ENCODE measurements at regions not wholly inside any gene's neighbourhood (a gene's known extent, or its start where the extent isn't known, plus 50 kb on each side); places are given as distances from the start of the nearest gene placed in this dataset.

DNA sequence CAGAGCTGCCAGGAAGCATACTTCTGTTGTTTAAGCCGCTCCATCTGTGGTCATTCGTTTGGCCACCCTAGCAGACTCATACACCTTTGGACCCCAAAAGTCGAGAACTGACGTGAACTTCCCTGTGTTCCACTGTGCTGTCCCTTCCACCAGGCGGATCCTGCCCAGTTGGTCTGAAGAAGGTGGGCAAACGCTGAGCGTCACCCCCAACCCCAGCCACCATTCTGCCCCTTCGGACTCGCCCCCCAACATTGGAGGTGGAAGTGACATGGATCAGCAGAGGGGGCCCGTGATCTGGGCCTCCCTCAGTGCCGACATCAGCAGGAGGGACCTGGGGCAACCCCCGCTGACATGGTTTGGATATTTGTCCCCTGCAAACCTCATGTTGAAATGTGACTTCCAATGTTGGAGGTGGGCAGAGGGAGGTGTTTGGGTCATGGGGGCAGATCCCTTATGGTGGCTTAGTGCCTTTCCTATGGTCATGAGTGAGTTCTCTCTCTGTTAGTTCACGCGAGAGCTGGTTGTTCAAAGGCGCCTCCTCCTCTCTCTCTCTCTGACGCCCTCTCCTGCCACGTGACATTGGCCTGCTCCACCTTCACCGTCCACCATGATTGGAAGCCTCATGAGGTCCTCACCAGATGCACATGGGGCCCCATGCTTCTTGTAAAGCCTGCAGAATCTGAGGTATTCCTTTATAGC, 93.6 kb upstream of the ZNF507 start:
- TF ChIP-seq SUZ12 (IDR thresholded peaks at IDR 0.05; ENCODE audit: extremely low read depth, insufficient read depth, insufficient read length) (no peak), YY1 (IDR thresholded peaks at IDR 0.05; ENCODE audit: insufficient read depth, insufficient read length) (no peak), ZNF274 (IDR thresholded peaks at IDR 0.05; ENCODE audit: low read depth, low read length) (no peak)
- H3K9me3 ChIP-seq (ENCODE audit: insufficient read depth, low read length), result no peaks in the 10 kb centered on the region
- no peaks in the 10 kb centered on the region for H3K36me3 ChIP-seq (ENCODE audit: insufficient read depth, insufficient read length, low read length)

DNA sequence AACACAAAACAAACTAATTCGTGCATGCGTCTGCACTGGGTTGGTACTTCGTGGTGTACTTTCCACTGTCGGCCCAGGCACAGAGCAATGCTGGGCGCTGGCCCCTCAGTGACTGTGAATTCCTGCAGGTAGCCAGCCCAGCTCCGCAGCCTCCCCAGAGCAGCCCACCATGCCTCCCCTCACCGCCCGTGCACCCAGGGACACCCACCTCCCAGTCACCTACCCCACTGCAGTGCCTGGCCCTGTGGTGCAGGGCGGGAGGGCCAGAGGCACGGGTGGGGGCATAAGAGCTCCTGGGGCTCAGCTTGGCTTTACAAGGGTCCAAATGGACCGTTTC, 93.1 kb upstream of the ZNF507 start:
- TF ChIP-seq YY1 (IDR thresholded peaks at IDR 0.05; ENCODE audit: insufficient read depth, insufficient read length) (no peak), SUZ12 (IDR thresholded peaks at IDR 0.05; ENCODE audit: extremely low read depth, insufficient read depth, insufficient read length) (no peak), ZNF274 (IDR thresholded peaks at IDR 0.05; ENCODE audit: low read depth, low read length) (no peak)
- no peak for DNase-seq (ENCODE audit: low read depth, low spot score)
- Histone ChIP-seq H3K9me3 (ENCODE audit: insufficient read depth, low read length) (no peaks in the 10 kb centered on the region), H3K4me1 (ENCODE audit: insufficient read depth, insufficient read length) (peaks cover 3% of the 10 kb centered on the region), H3K4me3 (ENCODE audit: insufficient read length, low read depth) (no peak overlapping the region), H3K27me3 (ENCODE audit: insufficient read depth, insufficient read length) (peaks cover 4% of the 10 kb centered on the region), H3K9ac (ENCODE audit: insufficient read length, low read depth) (no peak overlapping the region), H3K36me3 (ENCODE audit: insufficient read depth, insufficient read length, low read length) (no peaks in the 10 kb centered on the region)

More for the DNA sequence above, 93.6 kb upstream of the ZNF507 start:
- H3K4me1 ChIP-seq (ENCODE audit: insufficient read depth, insufficient read length), result peaks cover 3% of the 10 kb centered on the region
- H3K9ac ChIP-seq (ENCODE audit: insufficient read length, low read depth), result no peak overlapping the region
- no peak for DNase-seq (ENCODE audit: low read depth, low spot score)
- peaks cover 4% of the 10 kb centered on the region for H3K27me3 ChIP-seq (ENCODE audit: insufficient read depth, insufficient read length)
- H3K4me3 ChIP-seq (ENCODE audit: insufficient read length, low read depth), result no peak overlapping the region

DNA sequence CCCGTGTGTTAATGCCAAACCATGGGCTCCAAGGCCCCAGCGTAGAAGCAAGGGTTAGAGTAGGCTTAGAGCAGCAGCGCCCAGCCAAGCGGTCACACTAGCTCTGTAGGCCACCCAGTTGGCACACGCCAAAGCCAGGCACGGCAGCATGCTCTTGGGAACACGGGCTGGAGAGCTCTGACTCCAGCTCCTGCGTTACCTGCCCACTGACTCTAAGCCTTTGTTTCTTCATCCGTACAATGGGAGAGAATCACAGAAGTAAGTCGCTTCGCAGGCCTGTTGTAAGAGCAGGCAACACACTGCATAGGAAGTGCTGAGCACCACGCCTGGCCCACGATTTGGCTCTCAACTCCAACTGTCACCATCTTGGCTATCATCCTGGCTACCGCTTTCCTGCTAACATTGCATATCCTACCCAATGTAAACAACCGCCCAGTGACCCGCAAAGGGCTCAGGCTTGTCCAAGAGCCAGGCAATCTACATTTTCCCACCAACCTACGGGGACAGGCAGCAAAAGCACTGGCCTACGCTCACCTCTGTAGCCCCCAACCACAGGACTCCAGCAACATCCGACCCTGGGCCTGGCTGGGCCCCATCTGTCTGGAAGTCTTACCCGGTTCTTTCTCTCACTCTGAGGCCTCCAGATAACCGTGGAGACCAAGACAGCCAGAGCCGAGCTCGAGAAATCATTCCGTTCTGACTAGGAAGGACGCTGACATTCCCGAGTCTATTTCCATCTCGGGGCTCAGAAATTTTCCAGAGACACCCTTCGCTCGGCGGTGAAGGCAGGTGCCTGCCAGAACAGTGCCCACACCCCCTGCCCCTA, 91.5 kb upstream of the ZNF507 start:
- Histone ChIP-seq H3K4me1 (ENCODE audit: insufficient read depth, insufficient read length) (peaks cover 3% of the 10 kb centered on the region), H3K27me3 (ENCODE audit: insufficient read depth, insufficient read length) (no peaks in the 10 kb centered on the region), H3K9ac (ENCODE audit: insufficient read length, low read depth) (no peak overlapping the region)

DNA sequence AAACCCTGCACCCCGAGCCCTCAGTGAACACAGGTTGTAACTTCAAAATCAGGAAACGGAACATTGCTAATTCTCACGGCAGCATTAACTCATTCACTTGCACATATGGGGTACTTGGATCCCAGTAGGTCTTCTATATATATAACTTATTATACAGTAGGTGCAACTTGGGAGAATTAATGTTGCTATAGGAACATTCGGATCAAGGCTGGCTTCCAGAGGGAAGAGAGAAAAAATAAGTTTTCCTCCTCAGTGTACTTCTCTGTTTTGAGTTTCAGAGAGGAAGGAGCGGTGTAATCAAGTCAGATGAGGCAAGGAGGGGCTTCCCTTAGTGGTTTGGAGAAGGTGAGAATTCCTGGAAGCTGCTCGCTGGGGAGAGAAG, 90.9 kb upstream of the ZNF507 start:
- no peak overlapping the region for H3K4me3 ChIP-seq (ENCODE audit: insufficient read length, low read depth)
- H3K36me3 ChIP-seq (ENCODE audit: insufficient read depth, insufficient read length, low read length), result no peaks in the 10 kb centered on the region
- TF ChIP-seq YY1 (IDR thresholded peaks at IDR 0.05; ENCODE audit: insufficient read depth, insufficient read length), result no peak
- no peaks in the 10 kb centered on the region for H3K9me3 ChIP-seq (ENCODE audit: insufficient read depth, low read length)
- H3K27me3 ChIP-seq (ENCODE audit: insufficient read depth, insufficient read length), result no peaks in the 10 kb centered on the region
- no peak overlapping the region for H3K9ac ChIP-seq (ENCODE audit: insufficient read length, low read depth)
- DNase-seq (ENCODE audit: low read depth, low spot score), result no peak
- H3K4me1 ChIP-seq (ENCODE audit: insufficient read depth, insufficient read length), result peaks cover 3% of the 10 kb centered on the region

More for the DNA sequence above, 91.5 kb upstream of the ZNF507 start:
- no peaks in the 10 kb centered on the region for H3K9me3 ChIP-seq (ENCODE audit: insufficient read depth, low read length)
- no peak overlapping the region for H3K4me3 ChIP-seq (ENCODE audit: insufficient read length, low read depth)
- H3K36me3 ChIP-seq (ENCODE audit: insufficient read depth, insufficient read length, low read length), result no peaks in the 10 kb centered on the region
- TF ChIP-seq ZNF274 (IDR thresholded peaks at IDR 0.05; ENCODE audit: low read depth, low read length), result no peak
- TF ChIP-seq YY1 (IDR thresholded peaks at IDR 0.05; ENCODE audit: insufficient read depth, insufficient read length), result no peak
- TF ChIP-seq SUZ12 (IDR thresholded peaks at IDR 0.05; ENCODE audit: extremely low read depth, insufficient read depth, insufficient read length), result no peak
- no peak for DNase-seq (ENCODE audit: low read depth, low spot score)

DNA sequence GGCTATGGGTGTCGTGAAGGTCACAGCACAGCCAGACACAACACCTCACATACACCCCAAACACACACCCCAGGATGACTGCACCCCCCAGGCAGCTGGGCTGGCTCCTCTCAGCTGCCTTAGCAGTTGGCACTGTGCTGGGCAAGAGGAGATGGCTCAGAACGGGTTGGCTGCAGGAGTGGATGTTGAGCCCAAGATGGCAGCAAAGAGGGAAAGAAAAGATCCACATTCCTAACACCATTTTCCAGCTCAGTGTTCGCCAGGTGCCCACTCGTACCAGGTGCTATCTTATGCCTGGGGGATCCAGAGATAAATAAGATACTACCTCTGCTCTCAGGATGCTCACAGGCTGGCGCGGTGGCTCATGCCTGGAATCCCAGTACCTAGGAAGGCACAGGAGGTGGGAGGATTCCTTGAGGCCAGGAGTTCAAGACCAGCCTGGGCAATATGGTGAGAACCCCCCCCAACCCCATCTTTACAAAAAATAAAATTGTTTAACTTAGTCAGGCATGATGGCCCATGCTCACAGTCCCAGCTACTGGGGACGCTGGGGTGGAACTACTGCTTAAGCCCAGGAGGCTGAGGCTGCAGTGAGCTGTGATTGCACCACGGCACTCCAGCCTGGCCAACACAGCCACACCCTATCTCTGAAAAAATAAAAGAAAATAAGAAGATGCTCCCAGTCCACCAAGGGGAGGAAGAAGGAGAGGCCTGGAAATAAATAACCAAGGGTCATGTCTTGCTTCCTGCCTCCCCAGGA, 89.7 kb upstream of the ZNF507 start:
- peaks cover 3% of the 10 kb centered on the region for H3K4me1 ChIP-seq (ENCODE audit: insufficient read depth, insufficient read length)
- no peaks in the 10 kb centered on the region for H3K27me3 ChIP-seq (ENCODE audit: insufficient read depth, insufficient read length)
- H3K9me3 ChIP-seq (ENCODE audit: insufficient read depth, low read length), result no peaks in the 10 kb centered on the region
- no peaks in the 10 kb centered on the region for H3K36me3 ChIP-seq (ENCODE audit: insufficient read depth, insufficient read length, low read length)
- DNase-seq (ENCODE audit: low read depth, low spot score), result no peak
- H3K9ac ChIP-seq (ENCODE audit: insufficient read length, low read depth), result no peak overlapping the region
- no peak overlapping the region for H3K4me3 ChIP-seq (ENCODE audit: insufficient read length, low read depth)
- TF ChIP-seq SUZ12 (IDR thresholded peaks at IDR 0.05; ENCODE audit: extremely low read depth, insufficient read depth, insufficient read length) (no peak), ZNF274 (IDR thresholded peaks at IDR 0.05; ENCODE audit: low read depth, low read length) (no peak), YY1 (IDR thresholded peaks at IDR 0.05; ENCODE audit: insufficient read depth, insufficient read length) (no peak)

GRCh38 chr19:32256341-32256975, 89.0 kb upstream of the ZNF507 start:
- H3K36me3 ChIP-seq (ENCODE audit: insufficient read depth, insufficient read length, low read length), result no peaks in the 10 kb centered on the region
- H3K4me3 ChIP-seq (ENCODE audit: insufficient read length, low read depth), result no peak overlapping the region
- H3K9me3 ChIP-seq (ENCODE audit: insufficient read depth, low read length), result no peaks in the 10 kb centered on the region
- TF ChIP-seq YY1 (IDR thresholded peaks at IDR 0.05; ENCODE audit: insufficient read depth, insufficient read length), result no peak
- no peak for TF ChIP-seq SUZ12 (IDR thresholded peaks at IDR 0.05; ENCODE audit: extremely low read depth, insufficient read depth, insufficient read length)
- no peak for TF ChIP-seq ZNF274 (IDR thresholded peaks at IDR 0.05; ENCODE audit: low read depth, low read length)
- DNase-seq (ENCODE audit: low read depth, low spot score), result no peak
- no peaks in the 10 kb centered on the region for H3K27me3 ChIP-seq (ENCODE audit: insufficient read depth, insufficient read length)
- peaks cover 3% of the 10 kb centered on the region for H3K4me1 ChIP-seq (ENCODE audit: insufficient read depth, insufficient read length)
- H3K9ac ChIP-seq (ENCODE audit: insufficient read length, low read depth), result no peak overlapping the region
